ENCODE measurements at regions not wholly inside any gene's neighbourhood (a gene's known extent, or its start where the extent isn't known, plus 50 kb on each side); places are given as distances from the start of the nearest gene placed in this dataset.
"Not testable (repeated sequence)": the region's sequence is repeated elsewhere in the genome, so short reads cannot be mapped to it uniquely, and the experiment has no call there.

DNA sequence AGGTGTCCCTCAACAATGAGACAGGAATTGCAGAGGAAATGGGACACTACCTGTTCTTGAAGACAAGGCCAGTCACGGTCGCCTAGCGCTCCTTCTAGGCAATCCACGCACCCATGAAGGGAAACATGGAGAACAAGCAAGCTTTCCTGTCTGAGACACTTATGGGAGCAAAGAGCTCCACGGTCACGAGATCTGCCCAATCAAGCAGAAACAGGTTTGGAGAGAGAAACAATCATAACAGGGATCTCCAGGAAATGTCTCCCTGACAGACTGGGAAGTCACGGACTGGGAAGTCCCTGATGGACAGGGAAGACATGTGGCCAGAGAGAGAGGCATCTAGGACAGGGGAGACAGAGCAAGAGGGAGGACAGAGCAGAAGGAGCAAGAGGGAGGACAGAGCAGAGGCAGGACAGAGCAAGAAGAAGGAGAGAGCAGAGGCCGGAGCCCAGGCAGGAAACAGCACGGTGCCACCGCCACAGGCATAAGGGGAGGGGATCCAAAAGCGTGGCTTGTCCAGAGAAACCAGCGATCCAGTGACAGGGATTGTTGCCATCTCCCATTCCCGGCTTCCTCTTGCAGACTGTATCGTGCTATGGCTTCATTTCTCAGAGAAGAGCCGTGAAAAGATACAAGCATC, 167.8 kb upstream of the ZNF337 start:
- DNase-seq: no peak

DNA sequence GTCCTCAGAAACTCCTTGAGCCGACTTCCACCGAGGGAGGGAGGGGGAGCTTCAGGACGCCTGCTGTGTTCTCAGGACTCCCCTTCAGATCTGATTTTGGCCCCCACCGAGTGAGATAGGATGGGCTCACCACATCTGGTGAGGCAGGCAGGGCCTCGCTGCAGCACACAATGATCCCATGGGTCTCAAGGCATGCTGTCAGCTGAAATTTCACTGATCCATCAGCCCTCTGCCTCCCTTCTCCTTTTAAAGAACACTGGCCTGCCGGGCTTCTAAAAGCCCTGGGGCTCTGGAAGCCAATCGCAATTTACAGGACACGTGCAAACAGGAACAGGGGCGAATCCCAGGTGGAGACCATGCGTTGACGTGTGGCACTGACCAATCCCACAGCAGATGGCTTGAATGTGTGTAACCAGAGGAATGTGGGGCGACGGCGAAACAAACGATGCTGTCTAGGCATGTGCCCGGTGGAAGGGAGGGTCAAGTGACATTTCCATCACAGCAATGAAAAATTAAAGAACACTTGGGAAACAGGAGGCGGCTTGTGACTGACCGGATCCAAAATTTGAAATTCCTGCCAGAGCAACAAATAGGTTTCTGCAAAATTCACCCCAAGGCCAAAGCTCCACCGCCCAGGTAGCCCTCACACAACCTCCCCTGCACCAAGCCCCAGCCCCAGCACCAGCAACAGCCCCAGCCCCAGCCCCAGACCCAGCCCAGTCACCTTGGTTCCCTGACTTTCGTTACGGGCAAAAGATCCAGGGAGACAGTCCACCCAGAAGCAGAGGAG, 167.1 kb upstream of the ZNF337 start:
- peak; percentile 3 for DNase-seq

DNA sequence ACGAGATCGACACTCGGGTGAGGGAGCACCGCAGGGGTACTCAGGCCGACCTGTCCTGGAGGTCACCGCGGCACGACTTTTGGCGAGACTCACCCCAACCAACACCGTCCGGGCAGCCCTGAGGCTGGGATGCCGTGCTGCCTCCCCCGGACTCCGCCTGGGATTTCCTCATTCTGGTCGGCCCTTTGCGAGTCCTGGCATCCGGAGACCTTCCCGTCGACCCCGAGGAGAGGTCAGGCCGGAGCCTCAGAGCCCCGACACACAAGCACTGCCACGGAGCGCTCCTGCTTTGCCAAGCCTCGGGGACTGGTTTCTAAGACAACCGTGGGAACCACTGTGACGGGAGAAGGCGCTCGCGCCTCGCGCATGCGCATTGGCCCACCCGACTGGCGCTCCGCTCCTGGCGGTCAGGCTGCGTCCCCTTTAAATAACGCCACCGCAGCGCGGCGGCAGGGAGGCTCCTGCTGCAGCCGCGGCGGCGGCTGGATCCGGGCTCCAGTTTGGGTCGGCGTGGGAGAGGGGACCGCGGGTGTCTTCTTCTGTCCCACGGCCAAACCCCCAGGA, 166.4 kb upstream of the ZNF337 start:
- peak; percentile 14 for DNase-seq

DNA sequence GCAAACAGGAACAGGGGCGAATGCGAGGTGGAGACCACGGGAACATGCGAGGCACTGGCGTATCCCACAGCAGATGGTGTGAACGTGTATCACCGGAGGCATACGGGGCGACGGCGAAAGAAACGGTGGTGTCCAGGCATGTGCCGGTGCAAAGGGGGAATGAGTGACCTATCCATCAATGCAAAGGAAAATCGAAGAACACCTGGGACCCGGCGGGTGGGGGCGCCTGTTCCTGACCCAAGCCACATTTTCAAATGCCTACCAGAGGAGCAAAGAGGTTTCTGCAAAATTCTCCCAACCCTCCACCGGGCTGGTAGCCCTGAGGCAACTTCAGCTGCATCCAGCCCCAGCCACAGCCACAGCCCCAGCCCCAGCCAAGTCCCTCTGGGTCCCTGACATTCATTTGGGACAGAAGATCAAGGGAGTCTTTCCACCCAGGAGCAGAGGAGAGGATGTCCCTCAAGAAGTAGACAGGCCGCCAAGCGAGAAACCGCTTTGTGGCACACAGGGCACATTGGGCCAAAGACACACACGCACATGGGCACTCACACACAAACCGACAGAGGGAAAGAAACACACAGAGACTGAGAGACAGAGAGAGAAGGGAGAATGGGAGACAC, 164.0 kb upstream of the ZNF337 start:
- no peak for DNase-seq

DNA sequence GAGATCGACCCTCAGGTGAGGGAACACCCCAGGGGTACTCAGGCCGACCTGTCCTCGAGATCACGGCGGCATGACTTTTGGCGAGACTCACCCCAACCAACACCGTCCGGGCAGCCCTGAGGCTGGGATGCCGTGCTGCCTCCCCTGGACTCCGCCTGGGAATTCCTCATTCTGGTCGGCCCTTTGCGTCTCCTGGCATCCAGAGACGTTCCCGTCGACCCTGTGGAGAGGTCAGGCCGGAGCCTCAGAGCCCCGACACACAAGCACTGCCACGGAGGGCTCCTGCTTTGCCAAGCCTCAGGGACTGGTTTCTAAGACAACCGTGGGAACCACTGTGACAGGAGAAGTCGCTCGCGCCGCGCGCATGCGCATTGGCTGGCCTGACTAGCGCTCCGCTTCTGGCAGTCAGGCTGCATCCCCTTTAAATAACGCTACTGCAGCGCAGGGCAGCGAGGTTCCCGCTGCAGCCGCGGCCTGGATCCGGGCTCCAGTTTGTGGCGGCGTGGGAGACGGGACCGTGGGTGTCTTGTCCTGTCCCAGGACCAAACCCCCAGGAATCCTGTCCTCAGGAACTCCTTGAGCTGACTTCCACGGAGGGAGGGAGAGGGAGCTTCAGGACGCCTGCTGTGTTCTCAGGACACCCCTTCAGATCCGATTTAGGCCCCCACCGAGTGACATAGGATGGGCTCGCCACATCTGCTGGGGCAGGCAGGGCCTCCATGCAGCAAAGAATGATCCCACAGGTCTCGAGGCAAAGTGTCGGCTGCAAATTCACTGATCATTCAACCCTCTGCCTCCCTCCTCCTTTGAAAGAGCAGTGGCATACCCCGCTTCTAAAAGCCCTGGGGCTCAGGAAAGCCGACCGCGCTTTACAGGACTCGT, 163.2 kb upstream of the ZNF337 start:
- DNase-seq: peak; percentile 49

DNA sequence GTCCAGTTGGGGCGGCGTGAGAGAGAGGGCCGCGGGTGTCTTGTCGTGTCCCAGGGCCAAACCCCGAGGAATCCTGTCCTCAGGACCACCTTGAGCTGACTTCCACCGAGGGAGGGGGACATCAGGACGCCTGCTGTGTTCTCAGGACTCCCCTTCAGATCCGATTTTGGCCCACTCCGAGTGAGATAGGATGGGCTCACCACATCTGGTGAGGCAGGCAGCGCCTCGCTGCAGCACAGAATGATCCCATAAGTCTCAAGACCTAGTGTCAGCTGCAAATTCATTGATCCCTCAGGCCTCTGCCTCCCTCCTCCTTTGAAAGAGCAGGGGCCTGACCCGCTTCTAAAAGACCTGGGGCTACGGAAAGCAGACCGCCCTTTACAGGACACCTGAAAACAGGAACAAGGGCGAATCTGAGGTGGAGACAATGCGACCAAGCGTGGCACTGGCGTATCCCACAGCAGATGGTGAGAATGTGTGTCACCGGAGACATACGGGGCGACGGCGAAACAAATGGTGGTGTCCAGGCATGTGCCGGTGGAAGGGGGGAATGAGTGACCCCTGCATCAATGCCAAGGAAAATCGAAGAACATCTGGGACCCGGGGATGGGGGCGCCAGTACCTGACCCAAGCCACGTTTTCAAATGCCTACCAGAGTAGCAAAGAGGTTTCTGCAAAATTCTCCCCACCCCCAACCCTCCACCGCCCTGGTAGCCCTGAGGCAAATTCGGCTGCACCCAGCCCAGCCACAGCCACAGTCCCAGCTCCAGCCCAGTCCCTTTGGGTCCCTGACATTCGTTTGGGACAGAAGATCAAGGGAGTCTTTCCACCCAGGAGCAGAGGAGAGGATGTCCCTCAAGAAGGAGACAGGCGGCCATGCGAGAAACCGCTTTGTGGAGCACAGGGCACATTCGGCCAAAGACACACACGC, 162.1 kb upstream of the ZNF337 start:
- no peak for DNase-seq

DNA sequence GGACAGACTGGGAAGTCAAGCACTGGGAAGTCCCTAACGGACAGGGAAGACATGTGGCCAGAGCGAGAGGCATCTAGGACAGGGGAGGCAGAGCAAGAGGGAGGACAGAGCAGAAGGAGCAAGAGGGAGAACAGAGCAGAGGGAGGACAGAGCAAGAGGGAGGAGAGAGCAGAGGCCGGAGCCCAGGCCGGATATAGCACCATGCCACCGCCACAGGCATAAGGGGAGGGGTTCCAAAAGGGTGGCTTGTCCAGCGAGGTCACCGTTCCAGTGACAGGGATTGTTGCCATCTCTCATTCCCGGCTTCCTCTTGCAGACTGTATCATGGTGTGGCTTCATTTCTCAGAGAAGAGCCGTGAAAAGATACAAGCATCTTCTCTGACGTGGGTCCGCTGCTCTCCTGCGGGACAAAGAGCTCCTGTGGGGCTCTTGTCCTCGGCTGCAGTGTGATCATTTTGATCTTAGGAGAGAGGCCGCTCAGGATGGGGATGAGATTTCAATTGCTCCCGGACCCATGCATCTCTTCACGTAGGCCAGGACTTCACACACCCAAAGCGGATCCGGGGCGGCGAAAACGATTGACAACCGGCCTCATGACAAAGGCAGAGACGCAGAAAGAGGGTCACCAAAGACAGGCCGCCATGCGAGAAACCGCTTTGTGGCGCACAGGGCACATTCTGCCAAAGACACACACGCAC, 160.6 kb upstream of the ZNF337 start:
- DNase-seq: not testable (repeated sequence)

DNA sequence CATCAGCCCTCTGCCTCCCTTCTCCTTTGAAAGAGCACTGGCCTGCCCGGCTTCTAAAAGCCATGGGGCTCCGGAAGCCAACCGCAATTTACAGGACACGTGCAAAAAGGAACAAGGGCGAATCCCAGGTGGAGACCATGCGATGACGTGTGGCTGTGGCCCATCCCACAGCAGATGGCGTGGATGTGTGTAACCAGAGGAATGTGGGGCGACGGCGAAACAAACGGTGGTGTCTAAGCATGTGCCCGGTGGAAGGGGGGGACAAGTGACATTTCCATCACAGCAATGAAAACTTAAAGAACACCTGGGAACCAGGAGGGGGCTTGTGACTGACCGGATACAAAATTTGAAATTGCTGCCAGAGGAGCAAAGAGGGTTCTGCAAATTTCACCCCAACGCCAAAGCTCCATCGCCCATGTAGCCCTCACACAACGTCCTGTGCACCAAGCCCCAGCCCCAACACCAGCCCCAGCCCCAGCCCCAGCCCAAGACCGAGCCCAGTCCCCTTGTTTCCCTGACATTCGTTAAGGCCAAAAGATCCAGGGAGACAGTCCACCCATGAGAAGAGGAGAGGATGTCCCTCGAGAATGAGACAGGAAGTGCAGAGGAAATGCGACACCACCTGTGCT, 159.7 kb upstream of the ZNF337 start:
- DNase-seq: no peak

DNA sequence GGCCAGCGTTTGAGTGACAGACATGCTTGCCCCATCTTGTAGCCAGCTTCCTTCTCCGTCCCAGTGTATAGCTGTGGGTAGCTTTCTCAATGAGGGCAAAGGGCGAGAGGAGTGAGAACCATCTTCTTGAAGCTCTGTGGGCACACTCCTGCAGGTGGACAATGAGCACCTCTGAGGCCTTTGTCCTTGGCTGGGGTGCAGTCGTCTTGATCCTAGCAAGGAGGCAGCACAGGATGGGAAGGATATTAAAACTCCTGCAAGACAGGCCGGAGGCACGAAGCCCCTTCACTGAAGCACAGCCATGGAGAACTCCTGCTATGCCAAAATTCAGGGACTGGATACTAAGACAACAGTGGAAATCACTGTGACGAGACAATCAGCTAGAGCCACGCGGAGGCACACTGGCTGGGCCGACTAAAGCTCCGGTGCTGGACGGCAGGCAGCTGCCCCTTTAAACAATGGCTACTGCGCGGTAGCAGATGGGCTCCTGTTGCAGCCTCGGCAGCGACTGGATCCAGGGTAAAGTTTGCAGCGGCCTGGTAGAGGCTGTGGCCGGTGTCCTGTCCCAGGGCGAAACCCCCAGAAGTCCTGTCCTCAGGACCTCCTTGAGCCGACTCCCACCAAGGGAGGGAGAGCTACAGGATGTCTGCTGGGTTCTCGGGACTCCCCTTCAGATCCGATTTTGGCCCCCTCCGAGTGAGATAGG, 159.0 kb upstream of the ZNF337 start:
- DNase-seq: not testable (repeated sequence)

DNA sequence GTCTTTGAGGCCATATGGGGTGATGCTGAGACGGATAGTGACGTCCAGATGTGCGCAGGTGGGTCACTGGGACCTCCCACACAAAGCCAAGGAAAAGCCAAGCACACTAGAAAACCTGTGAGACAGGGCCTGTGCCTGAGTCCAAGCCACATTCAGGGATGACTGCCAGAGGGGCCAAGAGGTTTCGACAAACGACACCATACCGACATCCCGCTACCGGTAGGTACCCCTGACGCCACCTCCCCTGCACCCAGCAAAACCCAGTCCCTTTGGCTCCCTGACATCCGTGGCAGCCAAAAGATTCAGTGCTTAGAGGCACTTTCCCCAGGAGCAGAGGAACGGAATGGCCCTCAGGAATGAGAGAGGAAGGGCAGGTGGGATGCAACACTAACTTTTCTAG, 158.0 kb upstream of the ZNF337 start:
- not testable (repeated sequence) for DNase-seq

DNA sequence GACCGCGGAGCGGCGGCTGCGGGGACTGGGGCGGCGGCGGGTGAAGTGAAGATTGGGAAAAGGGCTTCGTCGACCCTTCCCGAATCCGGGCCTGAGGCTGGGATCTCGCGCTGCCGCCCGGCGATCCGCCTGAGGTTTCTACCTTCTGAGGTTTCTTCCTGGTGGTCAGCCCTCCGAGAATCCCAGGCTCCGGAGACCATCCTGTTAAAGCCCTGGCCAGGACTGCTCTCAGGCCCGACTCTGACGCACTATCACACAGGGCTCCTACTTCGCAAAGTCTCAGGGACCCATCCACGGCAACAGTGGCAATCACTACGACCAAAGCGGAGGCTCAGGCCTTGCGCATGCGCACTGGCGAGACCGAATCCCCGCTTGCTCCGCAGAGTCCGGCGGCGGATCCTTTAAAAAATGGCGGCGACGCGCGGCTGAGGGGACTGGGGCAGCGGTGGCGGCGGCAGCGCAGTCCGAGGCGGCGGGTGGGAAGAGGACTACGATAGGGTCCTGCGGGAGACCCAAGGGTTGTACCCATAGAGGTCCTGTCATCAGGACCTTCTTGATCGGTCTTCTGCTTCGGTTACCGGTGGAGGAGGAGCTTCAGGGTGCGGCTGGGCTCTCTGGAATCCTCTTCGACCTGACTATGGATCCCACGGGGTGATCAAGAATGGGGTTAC, 157.2 kb upstream of the ZNF337 start:
- DNase-seq: peak; percentile 18

DNA sequence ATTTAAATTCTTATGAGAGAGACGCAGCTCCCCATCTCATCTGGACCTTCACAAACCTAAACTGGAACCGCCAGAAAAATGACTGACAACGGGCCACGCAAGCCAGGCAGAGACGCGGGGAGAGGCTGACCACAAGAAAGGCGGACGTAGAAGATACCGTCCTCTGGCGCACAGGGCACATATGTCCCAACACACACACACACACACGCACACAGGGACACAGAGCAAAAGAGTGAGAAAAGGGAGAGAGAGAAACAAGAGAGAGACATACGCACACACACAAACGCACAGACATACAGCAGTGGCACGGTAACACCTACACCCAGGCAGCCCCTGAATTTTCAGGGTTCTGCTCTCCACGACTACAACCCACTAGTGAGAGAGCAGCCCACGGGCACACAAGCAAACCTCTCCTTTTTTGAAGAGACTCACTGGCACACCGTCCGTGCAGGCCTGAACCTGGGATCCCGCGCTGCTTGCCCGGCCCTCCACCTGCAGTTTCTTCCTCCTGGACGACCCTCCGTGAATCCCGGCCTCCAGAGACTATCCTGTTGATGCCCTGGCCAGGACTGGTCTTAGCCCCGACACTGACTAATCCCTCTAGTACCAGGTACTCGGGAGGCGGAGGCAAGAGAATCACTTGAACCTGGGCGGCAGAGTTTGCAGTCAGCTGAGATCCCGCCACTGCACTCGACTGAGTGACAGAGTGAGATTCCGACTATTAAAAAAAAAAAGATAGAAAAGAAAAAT, 156.5 kb upstream of the ZNF337 start:
- not testable (repeated sequence) for DNase-seq

DNA sequence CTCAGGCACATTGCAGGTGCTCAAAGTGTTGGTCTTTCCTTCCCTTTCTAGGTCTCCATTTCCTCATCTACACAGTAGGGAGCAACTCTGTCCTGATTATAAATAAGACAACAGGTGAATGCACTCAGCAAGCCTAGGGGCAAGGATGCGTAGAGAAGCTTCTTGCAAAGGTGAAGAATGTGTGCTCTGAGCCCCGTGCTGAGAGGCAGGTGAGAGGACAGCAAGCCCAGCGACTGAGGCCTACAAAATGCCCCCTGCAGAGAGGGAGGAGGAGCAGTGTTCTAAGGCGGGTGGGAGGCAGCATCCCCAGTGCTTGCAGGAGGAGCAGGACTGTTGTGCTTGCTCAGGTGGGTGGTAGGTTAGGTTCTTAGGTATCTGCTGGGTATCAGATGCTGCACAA, 153.5 kb upstream of the ZNF337 start:
- DNase-seq: not testable (repeated sequence)

DNA sequence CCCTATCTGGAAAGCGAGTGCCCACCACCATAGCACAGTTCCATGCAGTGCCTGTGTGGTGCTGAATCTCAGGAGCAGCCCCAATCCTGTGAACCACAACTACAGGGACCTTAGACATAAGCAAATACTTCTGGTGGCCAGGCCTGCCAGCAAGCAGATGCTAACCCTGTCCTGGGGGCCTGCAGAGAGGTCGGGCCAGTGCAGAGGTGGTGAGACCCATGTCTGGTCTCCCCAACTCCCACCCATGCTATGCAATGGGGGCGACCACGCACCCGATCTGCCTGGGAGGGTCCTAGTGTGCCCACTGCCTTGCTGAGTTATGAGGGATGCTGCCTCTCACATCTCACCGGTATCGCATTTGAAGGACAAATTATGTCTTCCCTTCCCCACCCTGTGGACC, 151.6 kb upstream of the ZNF337 start:
- DNase-seq: no peak

DNA sequence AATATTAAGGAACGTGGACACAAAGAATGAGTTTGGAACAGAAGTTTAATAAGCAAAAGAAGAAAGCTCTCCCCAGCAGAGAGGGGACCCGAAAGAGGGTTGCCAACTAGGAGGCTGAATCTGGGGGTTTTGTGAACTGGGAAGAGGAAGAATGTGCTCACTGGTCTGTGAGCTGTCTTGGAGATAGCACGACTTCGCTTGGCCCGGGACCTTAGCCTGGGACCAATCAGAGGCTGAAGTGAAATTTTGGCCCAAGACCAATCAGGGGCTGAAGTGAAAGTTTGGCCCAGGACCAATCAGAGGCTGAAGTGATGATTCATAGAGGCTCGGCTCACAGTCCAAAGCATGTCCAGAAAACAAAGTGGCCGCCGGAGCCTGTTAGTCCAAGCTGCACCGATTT, 148.0 kb upstream of the ZNF337 start:
- not testable (repeated sequence) for DNase-seq

DNA sequence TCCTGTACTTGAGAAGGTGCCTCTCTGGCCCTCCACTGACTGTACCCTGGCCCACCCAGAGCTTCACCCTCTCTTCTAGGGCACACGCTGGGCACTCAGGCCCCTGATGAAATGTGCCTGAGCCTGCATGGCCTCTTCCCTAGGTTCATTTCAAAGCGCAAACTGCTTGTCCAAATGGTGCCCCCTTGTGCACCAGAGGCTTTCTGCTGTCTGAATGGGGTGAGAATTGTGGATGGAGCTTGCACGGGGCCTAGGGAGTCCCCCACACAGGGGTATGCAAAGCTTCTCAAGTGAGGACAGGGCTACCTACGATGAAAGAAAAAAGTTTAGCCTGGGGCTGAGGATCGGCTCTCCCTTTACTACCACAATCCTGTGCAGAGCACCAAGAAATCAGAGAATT, 116.9 kb upstream of the ZNF337 start:
- not testable (repeated sequence) for DNase-seq

DNA sequence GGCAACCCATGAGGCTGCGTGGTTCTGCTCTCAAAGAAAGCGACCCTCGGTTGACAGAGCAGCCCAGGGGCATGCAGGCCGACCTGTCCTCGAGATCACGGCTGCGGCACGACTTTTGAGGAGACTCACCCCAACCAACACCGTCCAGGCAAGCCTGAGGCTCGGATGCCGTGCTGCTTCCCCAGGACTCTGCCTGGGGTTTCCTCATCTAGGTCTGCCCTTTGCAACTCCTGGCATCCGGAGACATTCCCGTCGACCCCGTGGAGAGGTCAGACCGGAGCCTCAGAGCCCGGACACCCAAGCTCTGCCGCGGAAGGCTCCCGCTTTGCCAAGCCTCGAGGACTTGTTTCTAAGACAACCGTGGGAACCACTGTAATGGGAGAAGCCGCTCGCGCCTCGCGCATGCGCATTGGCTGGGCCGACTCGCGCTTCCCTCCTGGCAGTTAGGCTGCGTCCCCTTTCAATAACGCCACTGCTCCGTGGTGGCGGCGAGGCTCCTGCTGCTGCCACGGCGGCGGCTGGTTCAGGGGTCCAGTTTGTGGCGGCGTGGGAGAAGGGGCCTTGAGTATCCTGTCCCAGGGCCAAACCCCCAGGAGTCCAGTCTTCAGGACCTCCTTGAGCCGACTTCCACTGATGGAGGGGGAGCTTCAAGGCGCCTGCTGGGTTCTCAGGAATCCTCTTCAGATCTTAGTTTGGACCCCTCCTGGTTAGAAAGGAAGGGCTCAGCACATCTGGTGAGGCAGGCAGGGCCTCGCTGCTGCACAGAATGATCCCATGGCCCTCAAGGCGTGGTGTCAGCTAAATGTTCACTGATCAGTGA, 101.7 kb upstream of the ZNF337 start:
- not testable (repeated sequence) for DNase-seq
